Glomerular visceral epithelial cell (primary cell): ENCODE measurements at regions not wholly inside any gene's neighbourhood (a gene's known extent, or its start where the extent isn't known, plus 50 kb on each side); places are given as distances from the start of the nearest gene placed in this dataset.
"Not testable (repeated sequence)": the region's sequence is repeated elsewhere in the genome, so short reads cannot be mapped to it uniquely, and the experiment has no call there.

ENCODE experiments used
- DNase-seq: peaks from one replicate; pipeline ENCODE4 v3.0.0-alpha.2; 2016; ENCODE audit errors: extremely low spot score

DNA sequence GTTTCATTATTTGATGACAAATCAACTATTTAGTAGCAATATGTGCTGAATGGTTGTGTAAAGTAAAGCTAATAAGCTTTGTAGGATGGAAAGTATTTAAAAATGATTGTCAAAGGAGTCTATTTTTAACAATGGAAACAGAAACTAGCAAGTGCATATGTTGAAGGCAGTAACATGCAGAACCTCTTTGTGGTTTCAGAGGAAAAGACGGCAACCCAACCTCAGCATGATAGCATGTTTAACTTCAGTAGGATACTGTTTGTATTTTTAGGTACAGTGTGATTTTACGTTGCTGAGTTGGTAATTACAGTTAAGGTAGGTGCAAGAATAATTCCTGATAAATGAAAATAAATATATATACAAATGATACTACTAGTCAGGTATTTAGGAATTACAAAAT, 545.4 kb downstream of the CDY1 start:
- not testable (repeated sequence) for DNase-seq

GRCh38 chrY:26179326-26179725, 557.4 kb downstream of the CDY1 start:
- not testable (repeated sequence) for DNase-seq

DNA sequence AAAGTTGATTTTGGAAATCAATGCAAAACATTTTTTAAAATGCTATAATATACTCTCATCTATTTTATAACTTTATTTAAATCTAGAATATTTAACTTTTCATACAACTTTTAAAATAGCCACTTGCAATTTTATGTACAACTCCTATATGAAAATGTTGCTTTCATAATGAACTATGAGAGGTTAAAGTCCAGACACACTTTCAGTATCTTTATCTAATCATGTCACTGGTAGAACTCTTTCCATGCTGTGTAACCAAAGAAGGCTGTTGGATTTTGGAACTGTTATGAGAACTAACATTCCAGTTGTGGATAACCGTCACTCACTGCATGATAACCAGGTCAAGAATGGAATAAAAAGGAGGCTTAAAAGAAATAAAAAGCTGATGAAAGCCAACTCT, 603.1 kb downstream of the CDY1 start:
- not testable (repeated sequence) for DNase-seq

GRCh38 chrY:26225468-26225867, 603.6 kb downstream of the CDY1 start:
- not testable (repeated sequence) for DNase-seq

GRCh38 chrY:26240944-26241343, 619.0 kb downstream of the CDY1 start:
- not testable (repeated sequence) for DNase-seq

DNA sequence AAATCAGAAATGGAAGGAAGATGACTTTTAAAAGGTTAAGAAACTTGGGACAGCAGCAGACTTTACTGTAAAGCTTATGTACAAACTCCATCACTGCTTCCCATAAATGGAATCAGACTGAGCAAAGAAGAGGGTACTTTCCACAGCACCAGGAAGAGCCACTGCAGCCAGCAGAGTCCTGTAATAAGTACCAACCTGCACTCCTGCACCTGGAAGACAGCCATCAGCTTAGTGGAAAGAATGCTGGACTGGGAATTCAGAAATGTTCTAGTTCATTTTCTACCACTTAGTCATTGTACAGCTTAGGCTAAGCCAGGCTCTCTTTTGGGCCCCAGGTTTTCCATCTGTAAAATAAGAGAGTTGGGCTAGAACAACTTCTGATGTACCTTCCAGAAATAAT, 632.3 kb downstream of the CDY1 start:
- not testable (repeated sequence) for DNase-seq

DNA sequence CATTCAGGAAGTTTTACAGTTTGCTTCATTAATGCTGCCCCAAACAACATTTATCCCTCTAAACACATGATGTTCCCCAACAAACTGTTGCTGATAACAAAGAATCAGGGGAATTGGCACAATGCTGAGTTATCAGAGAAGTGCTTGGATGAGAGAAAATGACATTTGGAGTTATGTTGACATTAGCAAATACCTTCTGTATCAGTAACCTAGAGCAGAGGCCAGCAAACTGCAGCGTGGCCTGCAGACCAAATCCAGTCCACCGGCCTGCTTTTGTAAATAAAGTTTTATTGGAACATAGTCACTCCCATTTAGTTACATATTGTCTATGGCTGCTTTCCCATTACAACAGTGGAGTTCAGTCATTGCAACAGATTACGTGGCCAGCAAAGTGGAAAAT, 643.5 kb downstream of the CDY1 start:
- not testable (repeated sequence) for DNase-seq

GRCh38 chrY:26268421-26268820, 646.5 kb downstream of the CDY1 start:
- DNase-seq = not testable (repeated sequence)

DNA sequence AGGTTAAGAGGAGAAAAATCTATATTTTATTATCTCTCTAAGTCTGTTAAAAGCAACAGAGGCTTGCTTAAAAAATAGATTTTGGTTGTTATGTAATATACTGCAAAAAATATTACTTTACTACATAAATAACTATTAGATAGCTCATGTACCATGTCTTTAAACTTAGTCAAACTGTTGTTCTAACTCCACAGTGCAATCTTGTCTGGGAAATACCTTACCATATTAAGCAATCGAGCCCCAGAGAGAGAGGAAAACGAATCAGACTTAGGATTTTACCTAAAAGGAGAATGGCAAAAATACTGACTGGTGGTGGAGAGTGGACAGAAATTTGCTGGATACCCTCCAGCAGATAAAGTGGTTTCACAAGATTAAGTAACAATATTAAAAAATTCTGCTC, 647.0 kb downstream of the CDY1 start:
- not testable (repeated sequence) for DNase-seq

DNA sequence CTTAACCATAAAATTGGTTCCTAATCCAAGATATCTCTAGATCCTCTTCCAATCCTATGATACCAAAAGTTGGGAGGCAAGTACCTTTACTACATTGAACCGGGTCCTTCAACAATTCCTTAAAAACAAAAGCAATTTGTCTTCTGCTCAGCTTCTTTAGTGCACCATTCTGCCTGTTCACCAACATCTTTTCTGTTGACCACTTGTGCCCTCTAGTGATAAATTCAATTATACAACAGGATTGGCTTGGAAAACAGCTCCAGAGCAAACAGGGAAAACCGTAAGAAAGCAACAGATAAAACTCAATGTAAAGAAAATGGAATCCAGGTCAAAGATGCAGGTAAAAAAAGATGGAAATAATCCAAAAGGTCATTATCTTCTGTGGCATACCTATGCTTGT, 651.2 kb downstream of the CDY1 start:
- not testable (repeated sequence) for DNase-seq

GRCh38 chrY:26306046-26306445, 684.1 kb downstream of the CDY1 start:
- DNase-seq = not testable (repeated sequence)

GRCh38 chrY:26306630-26307385, 684.9 kb downstream of the CDY1 start:
- not testable (repeated sequence) for DNase-seq

DNA sequence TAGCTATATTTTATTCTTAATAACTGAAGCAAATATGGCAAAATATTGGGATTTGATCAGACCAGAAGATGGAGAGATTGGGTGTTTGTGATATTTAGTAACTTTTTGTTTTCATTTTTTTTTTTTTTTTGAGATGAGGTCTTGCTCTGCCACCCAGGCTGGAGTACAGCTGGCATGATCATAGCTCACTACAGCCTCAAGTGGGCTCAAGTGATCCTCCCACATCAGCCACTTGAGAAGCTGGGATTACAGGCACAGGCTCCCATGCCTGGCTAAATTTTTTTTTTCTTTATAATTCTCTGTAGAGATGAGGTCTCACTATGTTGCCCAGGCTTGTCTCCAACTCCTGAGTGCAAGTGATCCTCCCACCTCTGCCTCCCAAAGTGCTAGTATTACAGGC, 686.4 kb downstream of the CDY1 start:
- not testable (repeated sequence) for DNase-seq

- peak; percentile 20 for DNase-seq
Observed at GRCh38 chrY:26315065-26315464, 693.1 kb downstream of the CDY1 start.

- DNase-seq = peak; percentile 1
Observed at GRCh38 chrY:26319488-26320202, 697.7 kb downstream of the CDY1 start.

GRCh38 chrY:26322756-26323155, 700.8 kb downstream of the CDY1 start:
- DNase-seq = not testable (repeated sequence)

DNA sequence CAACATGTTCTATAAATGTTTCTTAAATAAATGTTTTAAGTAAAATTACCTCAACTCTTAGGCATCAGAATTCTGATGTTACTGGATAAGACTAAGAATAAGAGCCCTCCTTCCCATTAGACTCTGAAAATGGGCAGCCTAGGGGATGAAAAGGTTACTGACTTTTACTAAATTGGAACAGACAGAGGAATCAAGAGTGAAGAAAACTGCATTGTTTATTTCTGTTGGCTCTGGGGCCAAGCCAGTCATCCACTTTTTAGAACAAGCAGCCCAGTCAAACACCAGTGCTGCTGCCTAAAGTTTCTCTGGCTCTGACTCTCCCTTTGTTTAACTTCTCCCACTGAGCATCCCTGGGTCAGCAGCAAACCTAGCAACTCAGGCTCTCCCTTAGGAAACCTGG, 731.0 kb downstream of the CDY1 start:
- not testable (repeated sequence) for DNase-seq

GRCh38 chrY:26354191-26354590, 732.3 kb downstream of the CDY1 start:
- no peak for DNase-seq

GRCh38 chrY:26359869-26360268, 738.0 kb downstream of the CDY1 start:
- DNase-seq = not testable (repeated sequence)

DNA sequence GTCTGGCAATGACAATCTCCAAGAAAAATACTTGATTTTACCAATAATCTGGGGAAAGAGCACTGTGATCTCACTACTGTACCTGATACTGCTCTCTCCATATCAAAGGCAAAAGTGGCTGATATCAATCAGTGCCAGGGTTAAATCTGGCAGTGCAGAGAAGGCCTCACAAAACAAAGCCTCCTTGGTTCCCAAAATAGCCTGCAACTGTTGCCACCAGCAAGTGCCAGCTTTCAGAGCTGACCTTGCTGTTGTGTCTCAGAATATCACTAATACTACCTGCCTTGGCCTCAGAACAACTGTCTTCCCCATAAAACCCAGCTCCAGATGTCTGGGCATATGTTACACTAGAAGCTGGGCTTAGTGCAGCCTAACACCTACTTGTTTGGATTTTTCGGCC, 738.6 kb downstream of the CDY1 start:
- not testable (repeated sequence) for DNase-seq

- not testable (repeated sequence) for DNase-seq
Observed at GRCh38 chrY:26363442-26363841, 741.5 kb downstream of the CDY1 start.

GRCh38 chrY:26366091-26366490, 744.2 kb downstream of the CDY1 start:
- not testable (repeated sequence) for DNase-seq

DNA sequence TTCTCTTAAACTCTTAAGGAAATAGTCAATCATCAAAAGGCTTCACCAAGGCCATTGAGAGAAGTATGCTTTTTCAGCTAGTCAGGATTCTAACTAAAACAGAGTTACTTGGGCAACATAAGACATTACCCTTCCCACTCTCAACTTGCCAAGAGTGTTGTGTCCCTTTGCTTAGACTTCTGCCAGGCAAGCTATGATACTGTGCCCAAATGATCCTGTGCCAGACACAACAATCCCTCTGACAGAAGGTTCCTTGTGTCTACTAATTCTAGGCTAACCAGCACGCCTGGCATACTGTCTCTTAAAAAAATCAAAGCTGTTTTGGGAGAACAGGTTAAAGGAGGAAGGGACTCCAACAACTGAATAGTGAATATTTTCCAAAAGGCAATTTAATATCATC, 750.6 kb downstream of the CDY1 start:
- not testable (repeated sequence) for DNase-seq
